ENCODE measurements at regions not wholly inside any gene's neighbourhood (a gene's known extent, or its start where the extent isn't known, plus 50 kb on each side); places are given as distances from the start of the nearest gene placed in this dataset.

- intact Hi-C loops (cut with DNase I, micrococcal nuclease) = no loop called here
- TF ChIP-seq CTCF (IDR thresholded peaks at IDR 0.05) = no peak
- Histone ChIP-seq H3K4me1 (ENCODE audit: low read depth) (no peaks in the 10 kb centered on the region), H3K4me3 (no peak overlapping the region), H3K9me3 (no peaks in the 10 kb centered on the region), H3K36me3 (ENCODE audit: low read depth) (no peaks in the 10 kb centered on the region)
- no peak for ATAC-seq
- no peak for DNase-seq
These were observed 538.6 kb upstream of the MIR17HG start for GRCh38 chr13:90808838-90809237.

- Histone ChIP-seq H3K4me3 (no peak overlapping the region), H3K36me3 (ENCODE audit: low read depth) (no peaks in the 10 kb centered on the region), H3K4me1 (ENCODE audit: low read depth) (no peaks in the 10 kb centered on the region), H3K9me3 (no peaks in the 10 kb centered on the region)
- DNase-seq (no peak), ATAC-seq (peak; percentile 52)
- intact Hi-C loops (cut with DNase I, micrococcal nuclease) = no loop called here
- TF ChIP-seq CTCF (IDR thresholded peaks at IDR 0.05) = no peak
These were observed 523.5 kb upstream of the MIR17HG start for GRCh38 chr13:90824032-90824431.

- intact Hi-C loops (cut with DNase I, micrococcal nuclease) = no loop called here
These were observed 520.8 kb upstream of the MIR17HG start for GRCh38 chr13:90826688-90827087.

GRCh38 chr13:90830782-90831181 is 516.7 kb upstream of the MIR17HG start:
- TF ChIP-seq CTCF (IDR thresholded peaks at IDR 0.05) = no peak
- H3K4me3 ChIP-seq = no peak overlapping the region
- no peaks in the 10 kb centered on the region for H3K9me3 ChIP-seq
- no peaks in the 10 kb centered on the region for H3K36me3 ChIP-seq (ENCODE audit: low read depth)
- intact Hi-C loops (cut with DNase I, micrococcal nuclease) = no loop called here
- H3K4me1 ChIP-seq (ENCODE audit: low read depth) = no peaks in the 10 kb centered on the region
- DNase-seq = no peak
- ATAC-seq = no peak

More at GRCh38 chr13:90826688-90827087, 520.8 kb upstream of the MIR17HG start:
- no peaks in the 10 kb centered on the region for H3K4me1 ChIP-seq (ENCODE audit: low read depth)
- no peak for TF ChIP-seq CTCF (IDR thresholded peaks at IDR 0.05)
- no peak overlapping the region for H3K4me3 ChIP-seq
- ATAC-seq = no peak
- no peaks in the 10 kb centered on the region for H3K36me3 ChIP-seq (ENCODE audit: low read depth)
- H3K9me3 ChIP-seq = no peaks in the 10 kb centered on the region
- DNase-seq = no peak

- no peaks in the 10 kb centered on the region for H3K4me1 ChIP-seq (ENCODE audit: low read depth)
- DNase-seq = no peak
- no peak overlapping the region for H3K4me3 ChIP-seq
- no peaks in the 10 kb centered on the region for H3K36me3 ChIP-seq (ENCODE audit: low read depth)
- intact Hi-C loops (cut with DNase I, micrococcal nuclease) = no loop called here
- no peak for ATAC-seq
- H3K9me3 ChIP-seq = no peaks in the 10 kb centered on the region
- TF ChIP-seq CTCF (IDR thresholded peaks at IDR 0.05) = no peak
These were observed 513.5 kb upstream of the MIR17HG start for GRCh38 chr13:90833951-90834350.

GRCh38 chr13:90834700-90835099 is 512.8 kb upstream of the MIR17HG start:
- no peaks in the 10 kb centered on the region for H3K36me3 ChIP-seq (ENCODE audit: low read depth)
- TF ChIP-seq CTCF (IDR thresholded peaks at IDR 0.05) = no peak
- DNase-seq (no peak), ATAC-seq (no peak)
- no peak overlapping the region for H3K4me3 ChIP-seq
- no peaks in the 10 kb centered on the region for H3K4me1 ChIP-seq (ENCODE audit: low read depth)
- H3K9me3 ChIP-seq = no peaks in the 10 kb centered on the region
- intact Hi-C loops (cut with DNase I, micrococcal nuclease) = no loop called here
